ENCODE measurements at regions not wholly inside any gene's neighbourhood (a gene's known extent, or its start where the extent isn't known, plus 50 kb on each side); places are given as distances from the start of the nearest gene placed in this dataset.

- TF ChIP-seq POLR2AphosphoS5 (IDR thresholded peaks at IDR 0.05; ENCODE audit: low read depth) = no peak
- TF ChIP-seq REST (IDR thresholded peaks at IDR 0.05; ENCODE audit: insufficient replicate concordance, low read depth) = no peak
- no peak for TF ChIP-seq GABPA (IDR thresholded peaks at IDR 0.05; ENCODE audit: low read depth)
Observed at GRCh38 chr5:4555725-4556285, 584.3 kb upstream of the ADAMTS16 start.
